Neural progenitor cell (in vitro differentiated cells): ENCODE measurements at regions not wholly inside any gene's neighbourhood (a gene's known extent, or its start where the extent isn't known, plus 50 kb on each side); places are given as distances from the start of the nearest gene placed in this dataset.

ENCODE experiments used
- CTCF ChIP-seq: fragments of 200-600 bp; sonication (generic); IDR thresholded peaks from 2 replicates; pipeline ENCODE4 v1.5.1; 2017; ENCODE audit warnings: antibody characterized with exemption, mild to moderate bottlenecking
- EZH2 ChIP-seq: fragments of 200-600 bp; sonication (generic); IDR thresholded peaks from 2 replicates; pipeline ENCODE4 v1.6.1; 2017; ENCODE audit warnings: antibody characterized with exemption, mild to moderate bottlenecking, moderate library complexity
- EZH2phosphoT487 ChIP-seq: fragments of 200-600 bp; sonication (generic); IDR thresholded peaks from 2 replicates; pipeline ENCODE4 v1.6.1; 2017; ENCODE audit warnings: antibody characterized with exemption

DNA sequence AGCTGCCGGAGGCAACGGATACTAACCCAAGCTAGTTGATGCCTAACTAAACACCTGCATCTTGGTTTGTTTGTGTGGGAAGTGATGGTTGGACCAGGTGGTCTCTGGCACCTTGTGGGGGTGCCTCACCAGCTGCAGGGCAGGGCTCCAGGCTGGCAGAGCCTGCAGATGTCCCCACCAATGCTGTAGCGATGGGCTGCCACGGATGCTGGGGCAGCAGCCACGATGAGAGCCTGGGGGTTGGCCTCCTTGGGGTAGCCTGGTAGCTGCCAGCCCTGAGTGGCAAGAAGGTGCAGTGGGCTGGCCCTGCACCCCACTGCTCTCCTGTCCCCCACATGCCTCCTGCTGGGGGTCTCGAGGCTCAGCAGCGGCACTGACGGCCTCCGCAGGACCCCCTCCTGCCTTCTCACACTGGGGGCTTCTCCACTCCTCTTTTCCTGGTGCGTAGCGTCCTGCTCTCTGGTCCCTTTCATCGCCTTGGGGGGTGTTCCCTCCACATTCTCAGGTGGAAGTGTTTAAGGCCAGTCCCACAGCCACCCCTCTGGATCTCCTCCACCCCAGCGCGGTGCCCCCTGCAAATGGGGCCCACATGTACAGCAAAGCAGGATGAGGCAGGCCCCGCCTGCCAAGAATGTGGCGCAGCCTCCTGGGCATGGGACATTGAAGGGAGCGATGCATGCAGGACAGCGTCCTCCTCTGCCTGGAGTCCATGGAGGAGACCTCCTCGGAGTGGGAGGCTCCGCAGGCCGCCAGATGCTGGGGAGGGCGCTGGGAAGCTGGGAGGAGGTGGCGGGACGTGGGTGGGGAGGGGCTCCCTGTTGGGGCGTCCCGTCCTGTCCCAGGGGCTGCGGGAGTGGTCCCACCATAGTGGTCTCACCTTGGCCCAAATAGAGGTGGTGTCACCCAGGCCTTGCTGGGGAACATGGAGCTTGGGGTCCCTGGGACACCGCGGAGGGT, 173.1 kb downstream of the ASB1 start:
- TF ChIP-seq CTCF = no peak
- TF ChIP-seq EZH2 = no peak
- no peak for TF ChIP-seq EZH2phosphoT487
